ENCODE measurements at regions not wholly inside any gene's neighbourhood (a gene's known extent, or its start where the extent isn't known, plus 50 kb on each side); places are given as distances from the start of the nearest gene placed in this dataset.
"Not testable (repeated sequence)": the region's sequence is repeated elsewhere in the genome, so short reads cannot be mapped to it uniquely, and the experiment has no call there.

DNA sequence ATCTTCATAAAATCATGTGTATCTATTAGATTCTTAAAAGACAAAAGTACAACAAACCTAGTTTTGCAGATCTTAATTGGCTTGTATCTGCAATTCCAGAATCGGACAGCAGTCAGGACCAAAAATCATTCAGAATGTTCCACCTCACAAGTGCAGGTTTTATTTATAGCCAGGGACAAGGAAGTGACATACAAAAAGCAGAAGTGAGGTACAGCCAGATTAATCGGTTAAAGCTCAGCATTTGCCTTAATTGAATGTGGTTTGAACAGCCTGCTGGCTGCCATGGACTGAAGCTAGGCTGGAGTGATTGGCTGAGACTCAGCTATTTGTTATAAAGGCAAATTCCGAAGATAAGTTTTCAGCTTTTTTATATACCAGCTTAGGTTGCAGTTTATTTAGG lies 932.6 kb downstream of the C4orf33 start:
- no peak for DNase-seq (ENCODE audit: low spot score)
- in situ Hi-C loops (cut with MboI; ENCODE audit: low pct_unique_long_range_greater_than_20kb, low sequenced_read_pairs, unreplicated experiment): no loop called here
- TF ChIP-seq CTCF (IDR thresholded peaks at IDR 0.05; ENCODE audit: extremely low read depth, insufficient read depth, missing control alignments): no peak

GRCh38 chr4:130029442-130029841 lies 933.5 kb downstream of the C4orf33 start:
- no peak for DNase-seq (ENCODE audit: low spot score)
- no peak for TF ChIP-seq CTCF (IDR thresholded peaks at IDR 0.05; ENCODE audit: extremely low read depth, insufficient read depth, missing control alignments)
- in situ Hi-C loops (cut with MboI; ENCODE audit: low pct_unique_long_range_greater_than_20kb, low sequenced_read_pairs, unreplicated experiment): no loop called here

DNA sequence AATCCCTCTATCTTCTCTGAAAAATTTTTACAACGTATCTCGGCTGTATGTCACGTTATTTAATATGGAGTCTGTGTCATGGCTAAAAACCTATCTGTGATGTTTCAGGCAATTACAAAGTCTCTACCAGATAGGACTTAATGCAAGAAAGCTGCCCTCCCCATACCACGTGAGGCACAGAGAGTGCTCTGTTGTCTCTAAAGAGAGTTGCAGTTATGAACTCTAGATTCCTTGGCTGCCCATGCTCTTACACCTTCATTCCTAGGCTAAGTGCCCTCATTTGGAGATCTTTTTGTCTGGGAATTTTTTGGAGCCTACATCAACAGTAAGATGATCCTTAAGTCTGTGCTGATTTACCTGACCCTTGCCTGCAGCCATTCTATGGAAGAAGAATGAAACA lies 935.9 kb downstream of the C4orf33 start:
- no peak for TF ChIP-seq CTCF (IDR thresholded peaks at IDR 0.05; ENCODE audit: extremely low read depth, insufficient read depth, missing control alignments)
- in situ Hi-C loops (cut with MboI; ENCODE audit: low pct_unique_long_range_greater_than_20kb, low sequenced_read_pairs, unreplicated experiment): no loop called here

DNA sequence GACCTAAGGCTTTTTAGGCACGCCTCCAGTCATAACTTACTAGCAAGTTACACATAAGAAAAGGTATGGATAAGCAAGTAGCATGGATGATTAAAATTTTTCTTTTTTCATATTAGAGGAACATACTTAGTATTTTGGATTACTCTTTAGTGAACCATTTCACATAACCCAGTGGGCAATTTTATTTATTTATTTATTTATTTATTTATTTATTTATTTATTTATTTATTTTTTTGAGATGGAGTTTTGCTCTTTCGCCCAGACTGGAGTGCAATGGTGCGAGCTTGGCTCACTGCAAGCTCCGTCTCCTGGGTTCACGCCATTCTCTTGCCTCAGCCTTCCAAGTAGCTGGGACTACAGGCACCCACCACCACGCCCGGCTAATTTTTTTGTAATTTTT lies 937.7 kb downstream of the C4orf33 start:
- in situ Hi-C loops (cut with MboI; ENCODE audit: low pct_unique_long_range_greater_than_20kb, low sequenced_read_pairs, unreplicated experiment); DNase-seq (ENCODE audit: low spot score): not testable (repeated sequence)

More for the DNA sequence above, 935.9 kb downstream of the C4orf33 start:
- DNase-seq (ENCODE audit: low spot score): no peak

DNA sequence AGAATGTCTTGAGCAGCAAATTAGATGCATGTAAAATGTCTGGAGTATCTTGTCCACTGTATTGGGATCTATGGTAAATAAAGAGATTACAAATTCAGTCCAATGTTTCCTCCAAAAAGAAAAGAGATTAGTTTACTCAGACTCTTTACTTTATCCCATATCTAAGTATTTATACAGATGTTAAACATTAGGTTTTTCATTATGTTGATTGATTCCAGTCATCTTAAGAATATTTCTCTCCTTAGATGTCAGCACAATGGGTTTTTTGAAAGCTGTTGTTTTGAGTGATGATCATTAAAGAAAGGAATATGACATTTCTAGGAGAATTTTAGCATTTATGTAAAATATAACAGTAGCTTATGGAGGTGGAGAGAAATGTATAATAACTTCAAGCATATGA lies 938.9 kb downstream of the C4orf33 start:
- in situ Hi-C loops (cut with MboI; ENCODE audit: low pct_unique_long_range_greater_than_20kb, low sequenced_read_pairs, unreplicated experiment): no loop called here
- TF ChIP-seq CTCF (IDR thresholded peaks at IDR 0.05; ENCODE audit: extremely low read depth, insufficient read depth, missing control alignments): no peak
- no peak for DNase-seq (ENCODE audit: low spot score)

DNA sequence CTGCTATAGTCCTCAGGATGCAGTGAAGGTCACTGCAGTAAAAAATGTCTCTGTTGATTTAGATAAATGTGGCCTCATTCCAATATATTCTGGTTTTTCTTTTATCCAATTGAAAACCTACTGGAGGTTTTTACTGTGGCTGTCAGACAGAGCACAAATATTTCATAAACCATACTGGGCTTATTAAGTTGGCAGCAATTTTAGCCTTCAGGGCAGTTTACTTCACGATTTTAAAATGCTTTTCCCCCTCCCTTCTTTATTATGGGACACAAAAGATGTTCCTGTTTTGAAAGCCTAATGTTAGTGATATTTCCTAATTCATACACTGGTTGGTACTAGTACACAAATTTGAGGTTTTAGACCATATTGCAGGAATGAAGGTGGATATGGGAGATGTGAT lies 939.4 kb downstream of the C4orf33 start:
- DNase-seq (ENCODE audit: low spot score): no peak
- in situ Hi-C loops (cut with MboI; ENCODE audit: low pct_unique_long_range_greater_than_20kb, low sequenced_read_pairs, unreplicated experiment): no loop called here
- no peak for TF ChIP-seq CTCF (IDR thresholded peaks at IDR 0.05; ENCODE audit: extremely low read depth, insufficient read depth, missing control alignments)

DNA sequence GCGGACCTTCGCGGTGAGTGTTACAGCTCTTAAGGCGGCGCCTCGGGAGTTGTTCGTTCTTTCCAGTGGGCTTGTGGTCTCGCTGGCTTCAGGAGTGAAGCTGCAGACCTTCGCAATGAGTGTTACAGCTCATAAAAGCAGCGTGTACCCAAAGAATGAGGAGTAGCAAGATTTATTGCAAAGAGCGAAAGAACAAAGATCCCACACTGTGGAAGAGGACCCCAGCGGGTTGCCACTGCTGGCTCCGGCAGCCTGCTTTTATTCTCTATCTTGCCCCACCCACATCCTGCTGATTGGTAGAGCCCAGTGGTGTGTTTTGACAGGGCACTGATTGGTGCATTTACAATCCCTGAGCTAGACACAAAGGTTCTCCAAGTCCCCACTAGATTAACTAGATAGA lies 941.9 kb downstream of the C4orf33 start:
- in situ Hi-C loops (cut with MboI; ENCODE audit: low pct_unique_long_range_greater_than_20kb, low sequenced_read_pairs, unreplicated experiment); DNase-seq (ENCODE audit: low spot score): not testable (repeated sequence)

GRCh38 chr4:130038540-130038939 lies 942.6 kb downstream of the C4orf33 start:
- DNase-seq (ENCODE audit: low spot score); in situ Hi-C loops (cut with MboI; ENCODE audit: low pct_unique_long_range_greater_than_20kb, low sequenced_read_pairs, unreplicated experiment): not testable (repeated sequence)

All from GM13977 (cell line).